Gastrocnemius medialis (tissue), 4 donors: ENCODE measurements at regions not wholly inside any gene's neighbourhood (a gene's known extent, or its start where the extent isn't known, plus 50 kb on each side); places are given as distances from the start of the nearest gene placed in this dataset.
A peak's percentile ranks its signal among the peaks of the same experiment; 100 is the strongest.

Experiments used
- ATAC-seq, 2 donors: fragments of 150-250 bp; one replicate each; pipeline ENCODE4 v1.9.1; 2016
- DNase-seq, 2 donors: peaks; one replicate each; pipeline ENCODE4 v3.0.0-alpha.2; 2019
- H3K27ac ChIP-seq, 4 donors: fragments of 200-600 bp; sonication (generic); 1 replicate in 1 of 4; 2 replicates in 3 of 4; pipeline ENCODE4 v1.5.1; 2016 to 2018; ENCODE audit warnings: mild to moderate bottlenecking in 2 of 4, moderate library complexity in 1 of 4
- H3K27me3 ChIP-seq, 3 donors: fragments of 200-600 bp; sonication (generic) in 2 of 3; 1 replicate in 1 of 3; 2 replicates in 2 of 3; pipeline versions ENCODE4 v1.5.1 to v1.6.0; 2016 to 2019; ENCODE audit warnings: mild to moderate bottlenecking in 1 of 3, moderate library complexity in 1 of 3
- H3K36me3 ChIP-seq, 2 donors: fragments of 200-600 bp; sonication (generic) in 1 of 2; one replicate each; pipeline ENCODE4 v1.5.1; 2017 to 2018
- H3K4me1 ChIP-seq, 2 donors: fragments of 200-600 bp; sonication (generic) in 1 of 2; one replicate each; pipeline ENCODE4 v1.5.1; 2016 to 2017; ENCODE audit warnings: mild to moderate bottlenecking in 2 of 2
- H3K4me3 ChIP-seq, 4 donors: fragments of 200-600 bp; sonication (generic) in 3 of 4; 1 replicate in 1 of 4; 2 replicates in 3 of 4; pipeline ENCODE4 v1.5.1; 2016 to 2019; ENCODE audit warnings: mild to moderate bottlenecking in 2 of 4
- H3K9me3 ChIP-seq, 3 donors: fragments of 200-600 bp; sonication (generic) in 2 of 3; 1 replicate in 1 of 3; 2 replicates in 2 of 3; pipeline ENCODE4 v1.5.1; 2016 to 2019
- POLR2A ChIP-seq, 2 donors: fragments of 450-650 bp; IDR thresholded peaks; one replicate each; pipeline ENCODE4 v1.6.1; 2017; ENCODE audit warnings: antibody characterized with exemption in 2 of 2, mild to moderate bottlenecking in 2 of 2, moderate library complexity in 2 of 2
- in situ Hi-C, 4 donors: fragments of 200-750 bp; cut with MboI; loops; one replicate each; pipeline versions ENCODE4 v1.15.0 to v1.8.0; 2017; ENCODE audit warnings: low sequenced_read_pairs in 4 of 4
- intact Hi-C: fragments of 100-400 bp; cut with DNase I; formaldehyde crosslinking; loops from one replicate; pipeline ENCODE4 v1.15.1; 2023; ENCODE audit warnings: low total_unique reads
- TF ChIP-seq, protein P1 (sequence below), 5 experiments: fragments of 450-650 bp in 3 of 5; fragments of 200-600 bp in 2 of 5; sonication (generic) in 2 of 5; IDR thresholded peaks in 4 of 5; conservative IDR thresholded peaks in 1 of 5; 1 replicate in 4 of 5; 2 replicates in 1 of 5; pipeline ENCODE4 v1.5.1; 2016 to 2019; ENCODE audit warnings: antibody characterized with exemption in 5 of 5, mild to moderate bottlenecking in 3 of 5, moderate library complexity in 3 of 5

DNA sequence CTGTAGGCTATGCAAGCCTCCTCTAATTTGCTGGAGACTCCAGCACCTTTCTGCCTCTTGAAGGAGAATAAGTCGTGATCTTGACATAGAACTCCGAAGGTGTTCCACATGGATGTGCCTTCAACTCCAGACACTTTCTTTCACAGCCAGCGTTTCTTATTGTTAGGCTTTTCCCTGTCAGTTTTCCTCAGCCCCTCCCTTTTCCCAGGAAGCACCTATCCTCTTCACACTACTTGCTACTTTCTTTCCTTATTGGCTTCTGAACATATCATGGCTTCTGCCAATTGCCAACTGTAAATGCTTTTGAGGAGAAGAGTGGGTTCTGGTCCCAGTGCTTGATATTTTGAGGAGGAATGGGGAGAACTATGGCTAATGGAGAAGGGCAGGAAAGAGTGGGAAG is 216.3 kb upstream of the PGR start:
- no peak overlapping the region for H3K27ac ChIP-seq
- no peak for DNase-seq
- no peaks in the 10 kb centered on the region for H3K4me1 ChIP-seq
- H3K27me3 ChIP-seq: no peaks in the 10 kb centered on the region
- intact Hi-C loops (no loop called here), in situ Hi-C loops (no loop called here)
- H3K4me3 ChIP-seq: no peak overlapping the region
- no peaks in the 10 kb centered on the region for H3K36me3 ChIP-seq
- no peak for TF ChIP-seq POLR2A (IDR thresholded peaks at IDR 0.05)
- TF ChIP-seq, protein P1, sequence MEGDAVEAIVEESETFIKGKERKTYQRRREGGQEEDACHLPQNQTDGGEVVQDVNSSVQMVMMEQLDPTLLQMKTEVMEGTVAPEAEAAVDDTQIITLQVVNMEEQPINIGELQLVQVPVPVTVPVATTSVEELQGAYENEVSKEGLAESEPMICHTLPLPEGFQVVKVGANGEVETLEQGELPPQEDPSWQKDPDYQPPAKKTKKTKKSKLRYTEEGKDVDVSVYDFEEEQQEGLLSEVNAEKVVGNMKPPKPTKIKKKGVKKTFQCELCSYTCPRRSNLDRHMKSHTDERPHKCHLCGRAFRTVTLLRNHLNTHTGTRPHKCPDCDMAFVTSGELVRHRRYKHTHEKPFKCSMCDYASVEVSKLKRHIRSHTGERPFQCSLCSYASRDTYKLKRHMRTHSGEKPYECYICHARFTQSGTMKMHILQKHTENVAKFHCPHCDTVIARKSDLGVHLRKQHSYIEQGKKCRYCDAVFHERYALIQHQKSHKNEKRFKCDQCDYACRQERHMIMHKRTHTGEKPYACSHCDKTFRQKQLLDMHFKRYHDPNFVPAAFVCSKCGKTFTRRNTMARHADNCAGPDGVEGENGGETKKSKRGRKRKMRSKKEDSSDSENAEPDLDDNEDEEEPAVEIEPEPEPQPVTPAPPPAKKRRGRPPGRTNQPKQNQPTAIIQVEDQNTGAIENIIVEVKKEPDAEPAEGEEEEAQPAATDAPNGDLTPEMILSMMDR (IDR thresholded peaks at IDR 0.05 in 4 of 5, conservative IDR thresholded peaks at IDR 0.05 in 1 of 5): no peak
- no peak for ATAC-seq
- no peaks in the 10 kb centered on the region for H3K9me3 ChIP-seq

DNA sequence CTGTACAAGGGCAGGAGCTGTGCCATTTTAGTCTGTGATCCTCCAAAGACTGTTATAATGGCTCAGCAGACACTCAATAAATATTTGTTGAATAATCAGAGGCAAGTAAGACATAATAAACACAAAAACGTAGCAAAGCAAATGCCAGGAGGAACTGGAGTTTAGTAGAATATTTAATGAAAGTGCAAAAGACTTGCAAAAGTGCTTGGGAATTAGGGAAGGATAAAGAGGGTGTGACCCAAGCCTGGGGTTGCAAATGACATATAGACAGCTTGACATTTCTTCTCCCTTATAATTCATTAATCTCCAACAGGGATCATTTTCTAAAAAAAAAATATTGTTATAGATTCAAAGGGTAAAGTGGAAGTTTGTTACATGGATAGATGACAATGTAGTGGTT is 212.7 kb upstream of the PGR start:
- no peak for DNase-seq
- no peak for ATAC-seq
- Histone ChIP-seq H3K4me3 (no peak overlapping the region), H3K4me1 (peaks cover 0 to 3% of the 10 kb centered on the region in 2 donors), H3K27ac (no peak overlapping the region), H3K36me3 (no peaks in the 10 kb centered on the region), H3K27me3 (no peaks in the 10 kb centered on the region), H3K9me3 (no peaks in the 10 kb centered on the region)
- in situ Hi-C loops (no loop called here), intact Hi-C loops (no loop called here)
- no peak for TF ChIP-seq POLR2A (IDR thresholded peaks at IDR 0.05)
- TF ChIP-seq, protein P1 (IDR thresholded peaks at IDR 0.05 in 4 of 5, conservative IDR thresholded peaks at IDR 0.05 in 1 of 5): no peak

DNA sequence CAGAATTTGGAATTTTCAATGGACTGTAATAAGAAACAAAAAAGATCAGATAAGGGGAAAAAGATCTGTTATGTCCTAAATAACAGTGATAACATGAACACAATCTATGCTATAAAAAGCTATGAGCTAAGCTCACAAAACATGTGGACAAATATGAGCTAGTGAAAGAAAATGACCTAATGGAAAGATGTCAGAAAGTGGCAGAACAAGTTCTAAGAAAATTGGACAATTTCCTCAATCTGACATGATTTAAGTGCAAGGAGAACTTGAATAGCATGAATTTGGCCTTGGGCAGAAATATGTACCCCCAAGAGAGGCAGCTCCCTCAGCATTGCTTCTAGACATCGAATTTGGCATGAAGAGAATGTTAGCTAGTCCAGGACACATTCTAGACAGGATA is 212.0 kb upstream of the PGR start:
- no peaks in the 10 kb centered on the region for H3K36me3 ChIP-seq
- ATAC-seq: no peak
- no peaks in the 10 kb centered on the region for H3K27me3 ChIP-seq
- in situ Hi-C loops (no loop called here), intact Hi-C loops (no loop called here)
- no peak overlapping the region for H3K4me3 ChIP-seq
- TF ChIP-seq POLR2A (IDR thresholded peaks at IDR 0.05): no peak
- TF ChIP-seq, protein P1 (IDR thresholded peaks at IDR 0.05 in 4 of 5, conservative IDR thresholded peaks at IDR 0.05 in 1 of 5): no peak
- H3K4me1 ChIP-seq: peaks cover 0 to 7% of the 10 kb centered on the region in 2 donors
- H3K27ac ChIP-seq: no peak overlapping the region
- no peak for DNase-seq
- no peaks in the 10 kb centered on the region for H3K9me3 ChIP-seq

DNA sequence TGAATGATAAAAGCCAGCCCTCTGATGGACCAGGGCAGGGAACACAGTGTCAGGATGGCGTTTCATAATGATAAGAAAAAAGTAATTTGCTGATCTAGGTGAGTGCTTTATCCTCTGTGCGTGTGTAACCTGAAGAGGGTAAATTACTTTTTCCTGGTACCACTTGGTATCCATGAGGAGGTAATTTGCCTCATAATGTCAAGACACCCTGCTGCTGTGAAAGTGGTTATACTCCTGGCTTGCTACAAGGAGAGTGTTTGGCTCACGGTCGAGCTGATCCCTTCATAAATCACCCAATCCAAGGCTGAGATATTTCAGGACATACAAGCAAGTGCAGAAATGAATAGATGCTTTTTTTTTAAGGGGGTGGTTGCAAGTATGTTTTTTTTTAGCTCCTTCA is 207.2 kb upstream of the PGR start:
- H3K9me3 ChIP-seq: no peaks in the 10 kb centered on the region
- in situ Hi-C loops: no loop called here
- TF ChIP-seq POLR2A (IDR thresholded peaks at IDR 0.05): no peak
- TF ChIP-seq, protein P1 (IDR thresholded peaks at IDR 0.05 in 4 of 5, conservative IDR thresholded peaks at IDR 0.05 in 1 of 5): no peak
- DNase-seq (no peak), ATAC-seq (peak; percentile 34 to 51)
- intact Hi-C loops: no loop called here
- peaks cover 0 to 10% of the 10 kb centered on the region in 2 donors for H3K4me1 ChIP-seq
- H3K36me3 ChIP-seq: no peaks in the 10 kb centered on the region
- no peaks in the 10 kb centered on the region for H3K27me3 ChIP-seq
- H3K4me3 ChIP-seq: no peak overlapping the region
- peak overlapping the region in 3 of 4 donors; percentile 61 to 82 (median 62) for H3K27ac ChIP-seq

DNA sequence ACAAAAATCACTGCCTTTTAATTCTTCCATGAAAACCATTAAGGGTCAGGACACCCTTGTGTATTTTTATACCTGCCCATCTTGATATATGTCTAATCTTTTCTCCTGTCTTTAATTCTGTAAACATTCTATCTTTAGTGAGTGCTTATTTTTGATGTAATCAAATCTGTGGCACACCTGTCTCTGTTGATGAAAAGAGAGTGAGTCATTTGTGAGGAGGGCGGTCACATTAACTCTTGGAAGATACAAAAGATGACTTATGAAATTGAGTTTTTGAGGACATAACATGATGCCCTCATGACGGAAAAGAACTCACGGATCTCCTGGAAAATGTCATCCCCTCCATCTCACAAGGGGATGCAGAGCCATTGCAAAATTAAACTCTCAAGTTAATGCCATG is 206.5 kb upstream of the PGR start:
- TF ChIP-seq, protein P1 (IDR thresholded peaks at IDR 0.05 in 4 of 5, conservative IDR thresholded peaks at IDR 0.05 in 1 of 5): no peak
- no peak for TF ChIP-seq POLR2A (IDR thresholded peaks at IDR 0.05)
- DNase-seq (no peak), ATAC-seq (peak; percentile 75 to 87)
- Histone ChIP-seq H3K27ac (peak overlapping the region in 3 of 4 donors; percentile 61 to 82 (median 62)), H3K9me3 (no peaks in the 10 kb centered on the region), H3K4me1 (peaks cover 0 to 10% of the 10 kb centered on the region in 2 donors), H3K4me3 (no peak overlapping the region), H3K27me3 (no peaks in the 10 kb centered on the region), H3K36me3 (no peaks in the 10 kb centered on the region)
- in situ Hi-C loops: no loop called here
- intact Hi-C loops: no loop called here
